ENCODE measurements at regions not wholly inside any gene's neighbourhood (a gene's known extent, or its start where the extent isn't known, plus 50 kb on each side); places are given as distances from the start of the nearest gene placed in this dataset.

DNA sequence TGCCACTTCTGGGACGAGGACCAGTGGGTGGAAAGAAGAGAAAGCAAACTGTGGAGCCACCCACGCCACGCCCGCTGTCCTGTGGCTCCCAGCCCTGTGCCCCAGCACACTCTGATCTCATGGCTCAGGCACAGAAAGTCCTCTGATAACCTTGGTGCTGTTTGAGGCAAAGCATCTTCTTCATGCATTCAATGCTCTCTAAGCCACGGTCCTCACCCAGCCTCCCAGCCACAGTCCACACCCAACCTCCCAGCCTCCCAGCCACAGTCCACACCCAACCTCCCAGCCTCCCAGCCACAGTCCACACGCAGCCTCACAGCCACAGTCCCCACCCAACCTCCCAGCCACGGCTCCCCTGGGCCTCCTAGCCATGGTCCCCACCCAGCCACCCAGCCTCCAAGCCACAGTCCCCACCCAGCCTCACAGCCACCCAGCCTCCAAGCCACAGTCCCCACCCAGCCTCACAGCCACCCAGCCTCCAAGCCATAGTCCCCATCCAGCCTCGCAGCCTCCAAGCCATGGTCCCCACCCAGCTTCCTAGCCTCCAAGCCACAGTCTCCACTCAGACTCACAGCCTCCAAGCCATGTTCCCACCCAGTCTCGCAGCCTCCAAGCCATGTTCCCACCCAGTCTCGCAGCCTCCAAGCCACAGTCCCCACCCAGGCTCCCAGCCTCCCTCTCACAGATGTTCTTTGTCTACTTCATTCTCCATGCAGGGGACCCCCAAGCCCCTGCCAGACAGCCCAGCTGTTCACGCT, 74.9 kb downstream of the SOX1 start:
- DNase-seq (no peak), ATAC-seq (no peak)
- no peaks in the 10 kb centered on the region for H3K4me1 Mint-ChIP-seq
- H3K9me3 ChIP-seq (ENCODE audit: control insufficient read depth, low read length, poor library complexity, severe bottlenecking), result no peaks in the 10 kb centered on the region
- no peaks in the 10 kb centered on the region for H3K36me3 Mint-ChIP-seq (ENCODE audit: low read depth)
- peaks cover 30% of the 10 kb centered on the region for H3K27me3 Mint-ChIP-seq
- no peak overlapping the region for H3K27ac Mint-ChIP-seq
- no peak overlapping the region for H3K4me3 Mint-ChIP-seq

DNA sequence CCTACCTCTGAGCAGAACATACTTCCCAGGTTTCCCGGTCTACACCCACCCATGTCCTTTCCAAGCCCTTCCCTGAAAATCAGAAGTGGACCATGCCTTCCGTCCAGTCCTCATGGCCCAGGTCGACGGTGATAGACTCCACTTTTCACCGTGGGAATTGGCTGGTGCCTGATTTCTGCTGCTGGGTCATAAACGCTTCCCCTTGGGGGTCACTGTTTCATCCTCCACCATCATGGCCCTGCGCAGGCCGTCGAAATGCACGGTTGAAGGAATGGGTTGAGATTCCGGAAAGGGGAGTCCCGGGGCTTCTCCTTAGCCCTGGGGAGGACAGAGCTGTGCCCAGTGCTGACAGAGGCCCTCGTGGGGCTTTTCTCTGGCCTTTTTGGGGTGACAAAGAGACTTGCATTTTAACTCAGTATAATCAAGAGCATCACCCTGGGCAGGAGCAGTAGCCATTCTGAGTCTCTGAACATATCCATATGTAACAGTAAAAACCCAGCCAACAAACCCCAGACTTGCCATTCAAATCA, 75.5 kb downstream of the SOX1 start:
- DNase-seq (no peak), ATAC-seq (no peak)
- Mint-ChIP-seq H3K4me1 (no peaks in the 10 kb centered on the region), H3K27me3 (peaks cover 24% of the 10 kb centered on the region), H3K27ac (no peak overlapping the region), H3K4me3 (no peak overlapping the region), H3K36me3 (ENCODE audit: low read depth) (no peaks in the 10 kb centered on the region)
- H3K9me3 ChIP-seq (ENCODE audit: control insufficient read depth, low read length, poor library complexity, severe bottlenecking), result no peaks in the 10 kb centered on the region

DNA sequence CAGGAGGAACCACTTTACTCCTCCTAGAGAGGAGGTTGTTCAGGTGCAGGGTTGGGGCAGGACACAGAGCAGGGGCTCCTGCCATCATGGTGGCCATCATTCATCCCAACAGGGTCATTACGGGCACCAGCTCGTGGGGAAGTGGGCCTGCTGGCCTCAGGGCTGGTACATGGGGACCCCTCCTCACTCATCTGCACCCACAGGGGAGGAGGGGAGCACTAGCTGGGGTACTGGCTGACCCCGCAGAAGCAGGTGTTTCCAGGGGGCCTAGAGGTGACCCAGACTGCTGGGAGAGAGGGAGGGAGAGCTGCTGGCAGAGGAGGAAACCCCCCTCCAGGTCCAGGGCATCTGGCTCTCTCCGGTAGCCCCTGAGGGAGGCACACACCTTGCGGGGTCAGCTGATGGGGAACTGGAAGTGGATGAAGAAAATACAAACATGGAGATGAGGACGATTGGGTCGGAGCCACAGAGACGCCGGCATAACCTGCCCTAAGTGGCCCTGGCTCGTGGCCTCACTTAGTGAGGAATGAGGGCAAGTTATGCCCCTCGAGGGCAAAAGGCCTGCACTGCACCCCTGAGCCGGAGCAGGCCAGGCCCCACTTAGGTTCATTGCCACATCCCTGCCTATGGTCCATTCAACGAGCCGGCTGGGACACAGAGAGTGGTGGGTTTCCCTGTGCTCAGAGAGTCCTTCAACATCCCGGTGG, 76.2 kb downstream of the SOX1 start:
- no peaks in the 10 kb centered on the region for H3K9me3 ChIP-seq (ENCODE audit: control insufficient read depth, low read length, poor library complexity, severe bottlenecking)
- Mint-ChIP-seq H3K4me3 (no peak overlapping the region), H3K36me3 (ENCODE audit: low read depth) (no peaks in the 10 kb centered on the region), H3K27me3 (peaks cover 24% of the 10 kb centered on the region), H3K27ac (no peak overlapping the region), H3K4me1 (no peaks in the 10 kb centered on the region)
- ATAC-seq (no peak), DNase-seq (no peak)

DNA sequence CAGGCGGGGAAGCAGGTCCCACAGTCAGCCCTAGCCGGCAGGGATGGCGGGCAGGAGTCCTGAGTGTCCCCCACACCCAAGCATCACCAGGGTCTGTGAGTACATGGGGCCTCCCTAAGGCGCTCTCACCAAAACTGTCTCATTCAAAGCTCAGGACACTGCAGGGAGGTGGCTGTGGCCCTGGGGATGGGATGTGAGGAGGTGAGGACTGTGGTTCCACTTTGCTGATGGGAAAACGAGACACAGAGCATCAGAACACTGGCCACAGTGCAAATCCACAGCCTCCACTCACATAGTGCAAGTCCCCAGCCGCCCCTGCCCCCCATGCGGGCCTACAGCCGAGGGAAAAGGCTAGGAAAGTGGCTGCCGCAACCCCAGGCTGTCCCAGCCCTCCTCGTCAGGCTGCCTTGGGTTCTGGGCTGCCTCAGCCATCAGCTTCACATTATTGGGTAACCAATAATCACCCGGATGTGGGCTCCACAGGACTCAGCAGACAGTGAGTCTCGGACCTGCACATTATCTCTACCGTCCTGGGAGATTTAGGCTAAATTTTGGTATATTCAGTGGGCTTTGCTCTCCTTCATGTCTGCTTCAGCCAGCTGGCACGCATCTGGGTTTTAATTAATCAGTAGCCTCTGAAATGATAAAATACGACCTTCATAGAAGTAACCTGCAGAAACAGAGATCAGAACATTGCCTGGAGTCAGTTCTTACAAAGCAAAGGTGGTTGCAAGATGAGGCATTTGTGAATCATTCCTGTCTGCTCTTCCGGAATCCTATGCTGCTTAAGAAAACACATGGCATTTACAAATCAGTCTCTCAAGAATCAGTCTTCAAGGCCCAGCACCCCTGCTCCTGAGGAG, 77.0 kb downstream of the SOX1 start:
- Mint-ChIP-seq H3K36me3 (ENCODE audit: low read depth) (no peaks in the 10 kb centered on the region), H3K4me1 (no peaks in the 10 kb centered on the region)
- DNase-seq, result no peak

DNA sequence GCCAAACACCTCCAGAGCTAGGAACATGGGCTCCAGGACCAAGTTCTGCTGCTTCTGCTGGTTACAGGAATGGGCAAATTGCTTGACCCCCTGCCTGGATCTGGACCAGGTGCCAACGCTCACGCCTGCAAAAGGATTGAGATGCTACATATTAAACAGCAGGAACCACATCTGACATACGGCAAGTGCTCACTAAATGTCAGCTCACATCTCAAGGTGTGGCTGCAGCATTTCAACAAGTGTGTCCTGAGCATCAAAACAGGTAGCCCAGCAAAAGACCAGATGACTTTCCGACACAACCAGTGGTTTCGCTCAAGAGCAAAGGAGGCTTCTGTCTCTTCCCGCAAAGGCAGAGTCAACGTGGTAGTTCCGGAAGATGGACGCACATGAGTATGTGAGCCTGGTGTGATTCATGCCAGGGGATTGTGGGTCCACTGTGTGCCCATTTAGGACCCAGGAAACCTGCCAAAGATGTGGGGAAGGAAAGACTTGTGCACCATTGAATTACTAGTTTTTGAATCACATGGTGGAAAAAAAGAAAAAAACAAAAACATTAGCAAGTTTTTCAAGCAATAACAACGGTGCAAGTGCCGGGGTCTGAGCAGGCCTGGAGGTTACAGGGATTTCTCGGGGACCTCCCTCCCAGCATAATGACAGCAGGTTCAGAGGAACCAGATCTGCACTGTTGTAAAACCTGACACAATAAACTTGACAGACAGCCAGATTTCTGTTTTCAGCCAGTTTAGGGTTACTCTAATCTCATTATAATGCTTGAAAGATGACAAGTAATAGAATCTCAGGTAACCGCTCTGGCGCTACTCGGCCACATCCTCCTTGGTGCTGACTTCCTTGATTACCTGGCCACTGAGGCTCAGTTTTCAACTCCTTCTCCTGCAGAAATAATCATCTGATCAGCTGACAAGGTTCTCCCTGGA, 77.9 kb downstream of the SOX1 start:
- ATAC-seq (no peak), DNase-seq (no peak)
- no peak overlapping the region for H3K4me3 Mint-ChIP-seq
- H3K9me3 ChIP-seq (ENCODE audit: control insufficient read depth, low read length, poor library complexity, severe bottlenecking), result no peaks in the 10 kb centered on the region
- H3K27ac Mint-ChIP-seq, result no peak overlapping the region
- no peaks in the 10 kb centered on the region for H3K4me1 Mint-ChIP-seq
- H3K27me3 Mint-ChIP-seq, result peaks cover 31% of the 10 kb centered on the region
- no peaks in the 10 kb centered on the region for H3K36me3 Mint-ChIP-seq (ENCODE audit: low read depth)

More for the DNA sequence above, 77.0 kb downstream of the SOX1 start:
- H3K4me3 Mint-ChIP-seq, result no peak overlapping the region
- no peak for ATAC-seq
- no peaks in the 10 kb centered on the region for H3K9me3 ChIP-seq (ENCODE audit: control insufficient read depth, low read length, poor library complexity, severe bottlenecking)
- peaks cover 24% of the 10 kb centered on the region for H3K27me3 Mint-ChIP-seq
- no peak overlapping the region for H3K27ac Mint-ChIP-seq

DNA sequence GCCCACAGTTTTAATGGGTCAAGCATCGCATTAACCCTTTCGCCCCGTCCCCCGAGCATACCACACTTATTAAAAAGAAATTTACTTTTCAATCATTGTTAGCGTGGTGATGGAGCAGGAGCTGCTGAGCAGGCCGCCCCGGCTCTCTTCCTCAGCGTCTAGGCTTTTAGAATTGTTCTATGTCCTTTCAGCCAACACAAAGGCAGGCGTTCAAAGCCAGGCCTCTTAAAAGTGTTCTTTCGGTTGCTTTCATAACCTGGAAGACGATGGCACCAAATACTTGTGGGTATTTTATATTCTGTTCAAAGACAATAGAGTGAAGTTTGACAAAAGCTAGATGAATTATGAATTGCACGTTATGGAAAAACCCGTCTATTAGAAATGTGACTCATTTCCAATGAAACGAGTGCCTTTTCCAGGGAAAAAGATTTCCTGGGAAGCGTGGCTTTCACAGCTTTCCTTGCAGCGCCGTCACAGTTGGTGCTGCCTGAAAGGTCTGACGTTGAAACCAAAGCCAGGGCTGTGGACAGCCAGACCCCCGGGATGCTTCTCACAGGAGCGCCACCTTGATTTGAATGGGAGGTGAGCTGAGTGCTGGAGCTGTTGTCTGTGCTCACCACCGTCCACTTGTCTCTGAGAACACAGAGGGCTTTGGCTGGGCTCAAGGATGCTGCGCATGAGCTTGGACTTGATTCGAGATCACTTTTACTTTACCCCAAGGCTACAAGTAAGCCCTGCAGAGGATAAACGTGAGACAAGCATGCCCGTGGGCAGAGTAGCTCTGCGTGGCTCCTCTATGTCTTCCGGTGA, 78.8 kb downstream of the SOX1 start:
- H3K36me3 Mint-ChIP-seq (ENCODE audit: low read depth), result no peaks in the 10 kb centered on the region
- no peak for ATAC-seq
- no peak overlapping the region for H3K4me3 Mint-ChIP-seq
- peaks cover 31% of the 10 kb centered on the region for H3K27me3 Mint-ChIP-seq
- no peaks in the 10 kb centered on the region for H3K4me1 Mint-ChIP-seq
- no peaks in the 10 kb centered on the region for H3K9me3 ChIP-seq (ENCODE audit: control insufficient read depth, low read length, poor library complexity, severe bottlenecking)
- no peak overlapping the region for H3K27ac Mint-ChIP-seq
- no peak for DNase-seq

DNA sequence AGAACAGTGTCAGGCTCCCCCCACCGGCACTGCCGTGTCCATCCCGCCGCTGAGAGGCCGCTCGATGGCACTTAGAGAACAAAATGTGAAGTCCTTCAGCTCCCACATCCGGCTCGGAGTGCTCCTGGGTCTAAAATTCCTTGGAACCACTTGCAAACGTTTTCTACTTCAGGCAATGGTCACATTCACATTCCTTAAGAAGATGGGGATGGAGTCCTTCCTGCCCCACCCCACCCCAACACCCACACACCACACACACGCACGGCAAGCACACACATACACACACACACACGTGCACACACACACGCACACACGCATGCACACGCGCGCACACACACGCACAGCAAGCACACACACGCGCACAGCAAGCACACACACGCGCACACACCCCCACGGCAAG, 83.4 kb downstream of the SOX1 start:
- no peaks in the 10 kb centered on the region for H3K36me3 Mint-ChIP-seq (ENCODE audit: low read depth)
- H3K27ac Mint-ChIP-seq, result no peak overlapping the region
- H3K4me3 Mint-ChIP-seq, result no peak overlapping the region
- H3K9me3 ChIP-seq (ENCODE audit: control insufficient read depth, low read length, poor library complexity, severe bottlenecking), result no peaks in the 10 kb centered on the region
- no peak for ATAC-seq
- H3K4me1 Mint-ChIP-seq, result no peaks in the 10 kb centered on the region
- DNase-seq, result no peak
- peaks cover 33% of the 10 kb centered on the region for H3K27me3 Mint-ChIP-seq

DNA sequence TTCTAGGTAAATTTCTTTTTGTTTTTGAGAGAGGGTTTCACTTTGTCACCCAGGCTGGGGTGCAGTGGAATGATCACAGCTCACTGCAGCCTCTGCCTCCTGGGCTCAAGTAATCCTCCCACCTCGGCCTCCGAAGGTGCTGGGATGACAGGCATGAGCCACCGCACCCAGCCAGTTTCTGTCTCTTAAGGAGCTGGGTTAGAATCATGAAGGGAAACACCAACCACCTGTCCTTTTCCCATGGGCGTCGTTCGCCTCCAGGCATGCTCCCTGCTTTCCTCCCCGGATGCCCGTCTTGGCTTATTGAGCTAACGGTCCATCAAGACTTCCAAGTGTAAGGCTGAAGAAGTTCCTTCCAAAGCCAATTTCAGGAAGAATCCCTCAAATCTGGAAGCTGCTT, 85.9 kb downstream of the SOX1 start:
- no peaks in the 10 kb centered on the region for H3K9me3 ChIP-seq (ENCODE audit: control insufficient read depth, low read length, poor library complexity, severe bottlenecking)
- Mint-ChIP-seq H3K4me3 (no peak overlapping the region), H3K27me3 (peaks cover 35% of the 10 kb centered on the region), H3K4me1 (no peaks in the 10 kb centered on the region), H3K27ac (no peak overlapping the region), H3K36me3 (ENCODE audit: low read depth) (no peaks in the 10 kb centered on the region)
- ATAC-seq, result no peak
- DNase-seq, result no peak

DNA sequence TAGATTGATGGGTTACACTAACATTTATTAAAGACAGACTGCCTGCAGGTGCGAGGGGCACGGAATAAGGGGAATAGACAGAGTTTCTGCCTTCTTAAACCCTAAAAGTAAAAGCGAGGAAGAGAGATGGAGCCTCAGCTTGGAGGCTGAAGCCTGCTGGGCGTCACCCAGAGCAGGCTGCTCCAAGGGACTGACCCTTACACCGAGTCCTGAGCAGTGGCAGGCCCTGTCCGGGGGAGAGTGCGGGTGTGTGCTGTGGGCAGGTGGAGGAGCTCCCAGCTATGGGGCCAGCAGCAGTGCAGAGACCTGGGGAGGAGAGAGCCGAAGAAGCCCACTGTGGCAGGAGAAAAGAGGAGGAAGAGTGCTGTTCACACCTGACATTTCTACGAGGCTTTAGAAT, 86.4 kb downstream of the SOX1 start:
- no peak overlapping the region for H3K27ac Mint-ChIP-seq
- ATAC-seq, result no peak

DNA sequence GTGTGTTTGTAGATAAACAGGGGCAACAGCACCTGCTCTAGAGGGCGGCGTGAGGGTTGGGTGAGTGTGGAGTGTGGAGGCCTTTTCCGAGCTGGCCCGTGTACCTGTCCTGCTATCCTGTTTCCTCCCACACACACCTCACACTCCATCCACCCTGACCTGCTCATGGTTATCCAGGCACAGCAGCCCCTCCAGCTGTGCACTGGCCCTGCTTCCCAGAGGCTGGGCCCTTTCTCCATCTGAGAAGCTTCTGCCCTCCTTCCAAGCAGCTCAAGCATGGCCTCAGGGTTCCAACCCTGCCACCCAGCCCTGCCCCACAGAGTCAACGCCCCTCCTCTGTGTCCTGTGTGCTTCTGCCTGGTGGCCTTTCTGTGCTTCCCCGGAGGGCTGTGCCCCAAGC, 86.9 kb downstream of the SOX1 start:
- DNase-seq (no peak), ATAC-seq (no peak)

More for the DNA sequence above, 86.4 kb downstream of the SOX1 start:
- DNase-seq, result no peak
- Mint-ChIP-seq H3K4me1 (no peaks in the 10 kb centered on the region), H3K4me3 (no peak overlapping the region), H3K36me3 (ENCODE audit: low read depth) (no peaks in the 10 kb centered on the region), H3K27me3 (peaks cover 35% of the 10 kb centered on the region)
- H3K9me3 ChIP-seq (ENCODE audit: control insufficient read depth, low read length, poor library complexity, severe bottlenecking), result no peaks in the 10 kb centered on the region

DNA sequence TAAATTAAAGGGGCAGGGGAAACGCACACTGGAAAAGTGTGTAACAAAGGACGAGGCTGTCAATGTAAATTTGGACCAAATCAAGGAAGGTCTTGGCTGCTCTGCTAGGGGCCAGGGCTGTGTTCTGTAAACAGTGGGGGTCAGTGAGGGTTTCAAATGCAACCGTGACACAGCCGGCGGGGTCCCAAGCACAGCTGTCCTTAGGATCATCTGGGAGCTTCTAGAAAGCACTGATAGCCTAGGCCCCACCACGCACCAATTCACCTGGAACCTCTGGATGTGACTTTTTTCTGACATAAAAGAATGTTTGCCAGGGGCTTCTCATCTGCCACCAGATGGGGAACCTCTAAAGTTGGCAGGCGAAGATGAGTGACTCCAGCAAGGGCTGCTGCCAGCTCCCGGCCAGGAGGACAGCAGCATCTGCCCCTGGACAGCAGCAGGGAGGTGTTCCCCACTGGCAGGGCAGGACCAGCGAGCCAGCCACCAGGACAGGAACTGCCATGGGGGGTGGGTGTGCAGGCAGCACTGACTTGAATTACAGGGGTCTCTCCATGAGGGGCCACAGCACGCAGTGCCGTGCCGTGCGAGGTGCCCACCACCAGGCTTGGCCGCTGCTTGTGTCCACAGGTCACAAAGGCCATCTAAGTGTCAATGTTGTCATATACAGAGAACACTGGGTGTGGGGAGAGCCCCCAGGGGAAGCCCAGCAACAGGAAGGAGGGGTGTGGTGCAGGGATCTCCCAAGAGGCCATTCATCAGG, 87.5 kb downstream of the SOX1 start:
- Mint-ChIP-seq H3K27me3 (peaks cover 40% of the 10 kb centered on the region), H3K4me1 (no peaks in the 10 kb centered on the region), H3K27ac (no peak overlapping the region), H3K4me3 (no peak overlapping the region), H3K36me3 (ENCODE audit: low read depth) (no peaks in the 10 kb centered on the region)
- DNase-seq (no peak), ATAC-seq (no peak)
- H3K9me3 ChIP-seq (ENCODE audit: control insufficient read depth, low read length, poor library complexity, severe bottlenecking), result no peaks in the 10 kb centered on the region

More for the DNA sequence above, 86.9 kb downstream of the SOX1 start:
- no peaks in the 10 kb centered on the region for H3K4me1 Mint-ChIP-seq
- H3K9me3 ChIP-seq (ENCODE audit: control insufficient read depth, low read length, poor library complexity, severe bottlenecking), result no peaks in the 10 kb centered on the region
- H3K27ac Mint-ChIP-seq, result no peak overlapping the region
- H3K4me3 Mint-ChIP-seq, result no peak overlapping the region
- H3K36me3 Mint-ChIP-seq (ENCODE audit: low read depth), result no peaks in the 10 kb centered on the region
- H3K27me3 Mint-ChIP-seq, result peaks cover 37% of the 10 kb centered on the region

Measured in T-helper 17 cell (primary cell).